HCT116 (cell line): ENCODE measurements at regions not wholly inside any gene's neighbourhood (a gene's known extent, or its start where the extent isn't known, plus 50 kb on each side); places are given as distances from the start of the nearest gene placed in this dataset.

Experiments used
- ATAC-seq: fragments of 200-7000 bp; cut with Tn5 transposase; 2 replicates; pipeline ENCODE4 v1.9.1; 2020; ENCODE audit warnings: mild to moderate bottlenecking, moderate library complexity
- BruUV-seq: library from RNA; stranded (reverse); fragments of 400-500 nt; replicated peaks from 2 replicates; lab custom pipeline; 2021; lab: Mats Ljungman, UMichigan
- CTCF ChIA-PET: fragments of 300-600 bp; sonication (Branson Sonifier 250); formaldehyde crosslinking; loops from one replicate; lab custom pipeline; 2021; ENCODE audit warnings: antibody characterized with exemption; lab: Charles Lee
- POLR2A ChIA-PET: fragments of 300-600, 350-600 bp; sonication (Branson Sonifier 250); formaldehyde crosslinking; loops from one replicate; lab custom pipeline; 2021; ENCODE audit warnings: antibody characterized with exemption; lab: Charles Lee
- RAD21 ChIA-PET, 2 experiments: fragments of 300-600 bp; sonication (Branson Sonifier 250); formaldehyde crosslinking; loops; one replicate each; lab custom pipeline; 2023; ENCODE audit warnings: low total read pairs in 2 of 2; ENCODE audit not compliant: uncharacterized antibody in 2 of 2, unreplicated experiment in 2 of 2, low non-redundant PET in 1 of 2; lab: Charles Lee
- DNase-seq: peaks from one replicate; pipeline ENCODE4 v3.0.0-alpha.2; 2010; ENCODE audit warnings: low read depth, low spot score
- H2AFZ ChIP-seq: fragments of 200-600 bp; shearing (Covaris generic), sonication (generic); 2 replicates; pipeline ENCODE4 v1.6.1; 2017; ENCODE audit warnings: low read depth, mixed run types, mixed read lengths, antibody characterized with exemption, low read length; ENCODE audit not compliant: poor library complexity, severe bottlenecking
- H3K27ac ChIP-seq: 2 replicates; pipeline ENCODE4 v1.5.1; 2012; ENCODE audit warnings: low read depth, low read length
- H3K27me3 ChIP-seq: fragments of 200-600 bp; sonication (generic); 2 replicates; pipeline ENCODE4 v1.6.1; 2016; ENCODE audit warnings: mixed run types, low read length, mixed read lengths; ENCODE audit not compliant: insufficient read depth
- H3K36me3 ChIP-seq, 2 experiments: fragments of 200-500 bp in 1 of 2; fragments of 200-600 bp in 1 of 2; sonication (Bioruptor generic) in 1 of 2; sonication (generic) in 1 of 2; 2 replicates each; pipeline versions ENCODE4 v1.5.1 to v1.6.1; 2014 to 2016; ENCODE audit warnings: low read length in 2 of 2, inconsistent platforms in 1 of 2, mixed read lengths in 1 of 2, mixed run types in 1 of 2; ENCODE audit not compliant: insufficient read depth in 2 of 2, control insufficient read depth in 1 of 2
- H3K4me1 ChIP-seq, 2 experiments: fragments of 200-600 bp in 1 of 2; sonication (generic) in 1 of 2; 2 replicates each; pipeline versions ENCODE4 v1.5.1 to v1.6.1; 2012 to 2017; ENCODE audit warnings: low read length in 2 of 2, inconsistent platforms in 1 of 2, mild to moderate bottlenecking in 1 of 2, mixed read lengths in 1 of 2, mixed run types in 1 of 2, moderate library complexity in 1 of 2; ENCODE audit not compliant: insufficient read depth in 2 of 2, control insufficient read depth in 1 of 2
- H3K4me2 ChIP-seq: fragments of 200-600 bp; sonication (generic); 2 replicates; pipeline ENCODE4 v1.6.1; 2017; ENCODE audit warnings: mixed run types, low read length, mixed read lengths
- H3K4me3 ChIP-seq, 2 experiments: fragments of 200-600 bp in 1 of 2; sonication (generic) in 1 of 2; replicated peaks in 1 of 2; 2 replicates each; pipeline ENCODE4 v1.5.1; 2011 to 2016; ENCODE audit warnings: low read length in 2 of 2, control low read depth in 1 of 2, low read depth in 1 of 2, mild to moderate bottlenecking in 1 of 2, mixed read lengths in 1 of 2, mixed run types in 1 of 2
- H3K79me2 ChIP-seq: fragments of 200-600 bp; sonication (generic); 2 replicates; pipeline ENCODE4 v1.6.1; 2017; ENCODE audit warnings: mild to moderate bottlenecking, mixed run types, low read length, moderate library complexity, mixed read lengths; ENCODE audit not compliant: insufficient read depth
- H3K9ac ChIP-seq: fragments of 200-600 bp; sonication (generic); 2 replicates; pipeline ENCODE4 v1.6.1; 2016; ENCODE audit warnings: low read length, mixed read lengths
- H3K9me2 ChIP-seq: fragments of 200-600 bp; sonication (generic), shearing (Covaris generic); 2 replicates; pipeline ENCODE4 v1.6.1; 2017; ENCODE audit warnings: mixed run types, mild to moderate bottlenecking, moderate library complexity; ENCODE audit not compliant: insufficient read depth
- H3K9me3 ChIP-seq, 2 experiments: fragments of 200-500 bp in 1 of 2; fragments of 200-600 bp in 1 of 2; sonication (Bioruptor generic) in 1 of 2; sonication (generic) in 1 of 2; 2 replicates each; pipeline ENCODE4 v1.6.1; 2014 to 2017; ENCODE audit warnings: low read length in 2 of 2, mixed read lengths in 2 of 2, inconsistent platforms in 1 of 2, low read depth in 1 of 2, mild to moderate bottlenecking in 1 of 2, mixed run types in 1 of 2, moderate library complexity in 1 of 2; ENCODE audit not compliant: control insufficient read depth in 1 of 2, insufficient read depth in 1 of 2
- H4K20me1 ChIP-seq: fragments of 200-600 bp; sonication (generic), shearing (Covaris generic); 2 replicates; pipeline ENCODE4 v1.6.1; 2017; ENCODE audit warnings: mixed run types, mild to moderate bottlenecking, moderate library complexity; ENCODE audit not compliant: insufficient read depth
- CBX3 ChIP-seq: IDR thresholded peaks from 2 replicates; pipeline ENCODE4 v1.6.1; 2012; ENCODE audit warnings: low read depth
- CTCF ChIP-seq, 3 experiments: fragments of 200-600 bp in 1 of 3; sonication (generic) in 1 of 3; IDR thresholded peaks in 2 of 3; conservative IDR thresholded peaks in 1 of 3; 2 replicates each; pipeline ENCODE4 v1.5.1; 2012 to 2017; ENCODE audit warnings: low read depth in 2 of 3, low read length in 2 of 3, antibody characterized with exemption in 1 of 3, borderline replicate concordance in 1 of 3, control low read depth in 1 of 3, mild to moderate bottlenecking in 1 of 3, mixed read lengths in 1 of 3, mixed run types in 1 of 3, moderate library complexity in 1 of 3; ENCODE audit not compliant: insufficient read depth in 1 of 3
- EZH2phosphoT487 ChIP-seq: fragments of 200-600 bp; IDR thresholded peaks from 2 replicates; pipeline ENCODE4 v1.6.1; 2018; ENCODE audit warnings: antibody characterized with exemption, borderline replicate concordance
- JUND ChIP-seq: IDR thresholded peaks from 2 replicates; pipeline ENCODE4 v1.6.1; 2012
- MAX ChIP-seq: IDR thresholded peaks from 2 replicates; pipeline ENCODE4 v1.6.1; 2012
- POLR2A ChIP-seq: IDR thresholded peaks from 2 replicates; pipeline ENCODE4 v1.7.0; 2011; ENCODE audit warnings: borderline replicate concordance; ENCODE audit not compliant: insufficient read depth, insufficient read length; ENCODE audit errors: extremely low read depth
- SP1 ChIP-seq: IDR thresholded peaks from 2 replicates; pipeline ENCODE4 v1.6.1; 2012; ENCODE audit warnings: low read depth
- SRF ChIP-seq: IDR thresholded peaks from 2 replicates; pipeline ENCODE4 v1.6.1; 2012; ENCODE audit warnings: low read depth
- intact Hi-C: fragments of 100-400 bp; cut with micrococcal nuclease; formaldehyde crosslinking; loops from 2 replicates; pipeline ENCODE4 v1.10.0; 2022

DNA sequence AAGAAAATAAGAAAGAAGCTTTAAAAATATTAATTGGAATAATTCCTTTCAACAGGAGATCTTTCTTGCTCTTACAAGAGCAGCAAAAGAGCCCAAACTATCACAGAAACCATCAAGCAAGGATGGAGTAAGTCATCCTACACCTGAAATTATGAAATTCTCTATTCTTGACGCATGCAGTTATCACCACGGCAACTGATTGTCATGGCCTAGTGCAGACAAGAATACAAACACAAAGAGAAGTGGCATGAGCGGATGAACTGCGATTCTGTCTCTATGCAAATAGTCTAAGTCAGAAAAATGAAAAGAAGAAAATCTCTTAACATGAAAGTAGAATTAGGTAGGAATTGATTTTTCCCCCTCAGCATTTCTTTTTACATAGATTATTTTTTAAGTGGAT is 54.8 kb upstream of the SLC35B4 start (continued):
- TF ChIP-seq JUND, result no peak
- TF ChIP-seq MAX, result no peak
- TF ChIP-seq, all 23 proteins: peak for 0

DNA sequence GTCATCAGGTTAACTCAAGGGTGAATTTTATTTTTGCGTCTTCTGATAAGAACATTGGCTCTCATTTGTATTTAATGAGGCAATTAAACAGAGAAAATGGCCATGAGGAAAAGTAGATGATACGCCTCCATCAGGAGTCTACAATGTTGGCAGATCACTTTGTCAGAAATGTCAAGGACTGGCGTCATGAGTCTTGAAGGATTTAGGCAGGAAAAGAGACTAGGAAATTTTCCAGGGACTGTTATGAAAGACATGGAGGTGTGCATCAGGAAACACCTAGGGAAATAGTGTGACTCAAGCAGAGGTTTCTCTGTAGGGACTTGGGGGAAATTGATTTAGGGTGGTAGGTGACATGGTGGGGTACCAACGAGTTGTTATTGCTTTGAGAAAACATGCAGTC is 53.4 kb upstream of the SLC35B4 start:
- Histone ChIP-seq H3K36me3 (no peaks in the 10 kb centered on the region), H3K9me3 (no peaks in the 10 kb centered on the region), H2AFZ (no peak overlapping the region), H3K27me3 (no peaks in the 10 kb centered on the region; the same call in none of the 2 replicates), H3K79me2 (no peaks in the 10 kb centered on the region), H3K4me1 (peaks cover 0 to 5% of the 10 kb centered on the region in 2 experiments; a peak in 1 of 4 replicates), H3K9me2 (no peaks in the 10 kb centered on the region), H3K9ac (no peak overlapping the region), H3K27ac (no peak overlapping the region), H4K20me1 (no peaks in the 10 kb centered on the region), H3K4me2 (no peak overlapping the region), H3K4me3 (no peak overlapping the region)
- RAD21 ChIA-PET, result no interaction called here
- BruUV-seq, result no TSS peak
- ATAC-seq, result no peak
- CTCF ChIA-PET, result no interaction called here
- DNase-seq, result no peak
- POLR2A ChIA-PET, result no interaction called here
- intact Hi-C loops, result no loop called here
- no peak for TF ChIP-seq JUND
- no peak for TF ChIP-seq SRF
- no peak for TF ChIP-seq CBX3
- TF ChIP-seq SP1, result no peak
- no peak for TF ChIP-seq POLR2A
- TF ChIP-seq CTCF (IDR thresholded peaks at IDR 0.05 in 2 of 3, conservative IDR thresholded peaks at IDR 0.05 in 1 of 3; ENCODE audit: borderline replicate concordance in 1 of 3, insufficient read depth in 1 of 3, low read depth in 2 of 3, low read length in 2 of 3), result no peak
- no peak for TF ChIP-seq EZH2phosphoT487
